Activated naive CD4-positive, alpha-beta T cell treated with anti-CD3 and anti-CD28 coated beads, Interleukin-2, amount 10 ng/mL, durations not matched to agents 7 days and 5 days (primary cell): ENCODE measurements at regions not wholly inside any gene's neighbourhood (a gene's known extent, or its start where the extent isn't known, plus 50 kb on each side); places are given as distances from the start of the nearest gene placed in this dataset.

Experiments used
- CTCF ChIA-PET: fragments of 350-600 bp; sonication (Branson Sonifier 250); formaldehyde crosslinking; loops from one replicate; lab custom pipeline; 2021; ENCODE audit warnings: antibody characterized with exemption; lab: Charles Lee
- DNase-seq: peaks from one replicate; pipeline ENCODE4 v3.0.0-alpha.2; 2020
- H3K27ac Mint-ChIP-seq: one replicate; pipeline ENCODE4 v1.8.0; 2021; ENCODE audit warnings: mild to moderate bottlenecking, moderate library complexity, mixed read lengths
- H3K27me3 Mint-ChIP-seq: one replicate; pipeline ENCODE4 v1.8.0; 2021; ENCODE audit warnings: mild to moderate bottlenecking, mixed read lengths
- H3K36me3 Mint-ChIP-seq: one replicate; pipeline ENCODE4 v1.8.0; 2021; ENCODE audit warnings: mixed read lengths
- H3K4me1 Mint-ChIP-seq: one replicate; pipeline ENCODE4 v1.8.0; 2021; ENCODE audit warnings: mixed read lengths
- H3K4me3 Mint-ChIP-seq: one replicate; pipeline ENCODE4 v1.8.0; 2021; ENCODE audit warnings: mild to moderate bottlenecking, moderate library complexity, mixed read lengths
- H3K9me3 Mint-ChIP-seq: one replicate; pipeline ENCODE4 v1.8.0; 2021; ENCODE audit warnings: mixed read lengths

- H3K27ac Mint-ChIP-seq = no peak overlapping the region
- CTCF ChIA-PET = interaction anchor here (0.7 to 10.8 kb wide), 7 partner anchors 17 to 343 kb away, joined by 3 to 200 read pairs (median 3); no protein-coding TSS in a partner anchor
Observed at GRCh38 chr3:5055357-5056110, 66.6 kb upstream of the ARL8B start.

GRCh38 chr3:5056111-5056391, 66.0 kb upstream of the ARL8B start:
- H3K4me1 Mint-ChIP-seq = peaks cover 26% of the 10 kb centered on the region
- no peak for DNase-seq
- no peaks in the 10 kb centered on the region for H3K9me3 Mint-ChIP-seq
- H3K27me3 Mint-ChIP-seq = peaks cover 13% of the 10 kb centered on the region
- H3K4me3 Mint-ChIP-seq = no peak overlapping the region
- CTCF ChIA-PET = interaction anchor here (0.7 to 10.8 kb wide), 4 partner anchors 78 to 344 kb away, joined by 3 to 200 read pairs (median 29); no protein-coding TSS in a partner anchor
- no peak overlapping the region for H3K27ac Mint-ChIP-seq
- H3K36me3 Mint-ChIP-seq = no peaks in the 10 kb centered on the region

More at GRCh38 chr3:5055357-5056110, 66.6 kb upstream of the ARL8B start:
- Mint-ChIP-seq H3K4me3 (no peak overlapping the region), H3K9me3 (no peaks in the 10 kb centered on the region), H3K4me1 (peaks cover 26% of the 10 kb centered on the region), H3K36me3 (no peaks in the 10 kb centered on the region), H3K27me3 (peaks cover 10% of the 10 kb centered on the region)
- no peak for DNase-seq

DNA sequence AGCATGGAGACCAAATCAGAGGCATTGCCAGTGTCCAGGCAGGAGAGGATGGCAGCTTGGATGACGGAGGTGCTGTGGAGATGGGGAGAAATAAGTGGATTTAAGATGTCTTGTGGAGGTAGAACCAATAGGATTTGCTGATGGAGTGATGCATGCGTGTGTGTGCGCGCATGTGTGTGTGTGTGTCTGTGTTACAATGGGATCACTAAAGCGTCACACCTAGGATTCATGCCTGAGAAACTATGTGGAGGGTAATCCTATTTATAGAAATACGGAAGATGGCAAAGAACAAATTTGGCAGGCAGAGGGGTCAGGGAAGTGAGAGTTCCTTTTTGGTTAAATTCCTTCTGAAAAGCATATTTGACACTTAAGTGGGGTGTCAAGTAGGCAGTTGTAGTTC, 64.8 kb upstream of the ARL8B start:
- H3K27me3 Mint-ChIP-seq = peaks cover 19% of the 10 kb centered on the region
- peak overlapping the region; percentile 2 for H3K27ac Mint-ChIP-seq
- H3K36me3 Mint-ChIP-seq = no peaks in the 10 kb centered on the region
- no peak overlapping the region for H3K4me3 Mint-ChIP-seq
- H3K9me3 Mint-ChIP-seq = no peaks in the 10 kb centered on the region
- H3K4me1 Mint-ChIP-seq = peaks cover 26% of the 10 kb centered on the region
- DNase-seq = no peak
- CTCF ChIA-PET = interaction anchor here (0.7 to 10.8 kb wide), 18 partner anchors 10 to 707 kb away, joined by 3 to 200 read pairs (median 4); partner anchors contain the start of gene BHLHE40

- Mint-ChIP-seq H3K9me3 (no peaks in the 10 kb centered on the region), H3K36me3 (no peaks in the 10 kb centered on the region), H3K4me3 (no peak overlapping the region)
Observed at GRCh38 chr3:5057857-5058324, 64.2 kb upstream of the ARL8B start.

GRCh38 chr3:5058471-5058951, 63.6 kb upstream of the ARL8B start:
- no peak overlapping the region for H3K27ac Mint-ChIP-seq
- no peak overlapping the region for H3K4me3 Mint-ChIP-seq
- peaks cover 27% of the 10 kb centered on the region for H3K27me3 Mint-ChIP-seq
- DNase-seq = no peak
- no peaks in the 10 kb centered on the region for H3K9me3 Mint-ChIP-seq
- no peaks in the 10 kb centered on the region for H3K36me3 Mint-ChIP-seq
- CTCF ChIA-PET = interaction anchor here (0.6 to 10.8 kb wide), 15 partner anchors 8 to 706 kb away, joined by 3 to 200 read pairs (median 5); partner anchors contain the start of gene BHLHE40
- peaks cover 26% of the 10 kb centered on the region for H3K4me1 Mint-ChIP-seq

More at GRCh38 chr3:5057857-5058324, 64.2 kb upstream of the ARL8B start:
- CTCF ChIA-PET = interaction anchor here (0.6 to 10.8 kb wide), 22 partner anchors 9 to 707 kb away, joined by 3 to 200 read pairs (median 4); partner anchors contain the start of gene BHLHE40
- peaks cover 25% of the 10 kb centered on the region for H3K27me3 Mint-ChIP-seq
- peak; percentile 88 for DNase-seq
- no peak overlapping the region for H3K27ac Mint-ChIP-seq
- peaks cover 26% of the 10 kb centered on the region for H3K4me1 Mint-ChIP-seq

DNA sequence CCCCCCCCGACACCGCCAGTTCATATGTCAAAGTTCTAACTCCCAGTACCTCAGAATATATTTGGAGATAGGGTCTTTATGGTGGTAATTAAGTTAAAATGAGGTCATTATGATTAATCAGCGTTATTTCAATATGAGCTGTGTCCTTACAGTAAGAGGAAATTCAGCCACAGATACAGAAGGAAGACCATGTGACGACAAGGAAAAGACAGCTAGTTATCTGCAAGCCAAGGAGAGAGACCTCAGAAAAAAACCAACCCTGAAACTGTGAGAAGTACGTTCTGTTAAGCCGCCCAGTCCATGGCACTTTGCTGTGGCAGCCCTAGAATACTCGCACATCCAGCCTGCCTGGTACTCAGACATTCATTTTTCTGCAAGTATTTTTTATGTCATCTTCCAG, 62.3 kb upstream of the ARL8B start:
- no peaks in the 10 kb centered on the region for H3K36me3 Mint-ChIP-seq
- peaks cover 27% of the 10 kb centered on the region for H3K27me3 Mint-ChIP-seq
- H3K27ac Mint-ChIP-seq = no peak overlapping the region
- CTCF ChIA-PET = interaction anchor here (1.9 to 10.8 kb wide), 4 partner anchors 75 to 348 kb away, joined by 10 to 200 read pairs (median 42); no protein-coding TSS in a partner anchor
- H3K4me1 Mint-ChIP-seq = peaks cover 21% of the 10 kb centered on the region
- no peak for DNase-seq
- no peaks in the 10 kb centered on the region for H3K9me3 Mint-ChIP-seq
- H3K4me3 Mint-ChIP-seq = no peak overlapping the region

- H3K9me3 Mint-ChIP-seq = no peaks in the 10 kb centered on the region
- CTCF ChIA-PET = interaction anchor here (6.7 to 10.8 kb wide), 2 partner anchors 343 to 349 kb away, joined by 54 to 200 read pairs; no protein-coding TSS in a partner anchor
- no peak for DNase-seq
- H3K36me3 Mint-ChIP-seq = no peaks in the 10 kb centered on the region
- no peak overlapping the region for H3K4me3 Mint-ChIP-seq
- peaks cover 38% of the 10 kb centered on the region for H3K27me3 Mint-ChIP-seq
- H3K4me1 Mint-ChIP-seq = peaks cover 10% of the 10 kb centered on the region
- no peak overlapping the region for H3K27ac Mint-ChIP-seq
Observed at GRCh38 chr3:5061218-5061569, 60.9 kb upstream of the ARL8B start.

DNA sequence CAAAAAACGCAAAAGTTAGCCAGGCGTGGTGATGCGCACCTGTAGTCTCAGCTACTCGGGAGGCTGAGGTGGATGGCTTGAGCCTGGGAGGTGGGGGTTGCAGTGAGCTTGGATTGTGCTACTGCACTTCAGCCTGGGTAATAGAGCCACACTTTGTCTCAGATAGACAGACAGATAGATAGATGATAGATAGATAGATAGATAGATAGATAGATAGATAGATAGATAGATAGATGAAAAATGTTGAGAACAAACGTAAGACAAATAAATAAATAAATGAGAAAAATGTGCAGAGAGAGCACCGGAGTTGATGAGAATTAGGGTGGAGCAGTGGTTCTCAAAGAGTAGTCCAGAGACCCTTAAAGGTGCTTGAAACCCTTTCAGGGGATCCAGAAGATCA, 58.4 kb upstream of the ARL8B start:
- DNase-seq = no peak
- CTCF ChIA-PET = interaction anchor here (1.1 to 2.2 kb wide), 2 partner anchors 11 to 353 kb away, joined by 3 to 9 read pairs; no protein-coding TSS in a partner anchor
- Mint-ChIP-seq H3K4me3 (no peak overlapping the region), H3K9me3 (no peaks in the 10 kb centered on the region), H3K4me1 (no peaks in the 10 kb centered on the region), H3K36me3 (no peaks in the 10 kb centered on the region), H3K27me3 (peaks cover 48% of the 10 kb centered on the region), H3K27ac (no peak overlapping the region)

GRCh38 chr3:5068531-5069050, 53.5 kb upstream of the ARL8B start:
- no peak overlapping the region for H3K4me3 Mint-ChIP-seq
- CTCF ChIA-PET = no interaction called here
- H3K36me3 Mint-ChIP-seq = no peaks in the 10 kb centered on the region
- H3K4me1 Mint-ChIP-seq = no peaks in the 10 kb centered on the region
- H3K27me3 Mint-ChIP-seq = peaks cover 54% of the 10 kb centered on the region
- no peaks in the 10 kb centered on the region for H3K9me3 Mint-ChIP-seq
- H3K27ac Mint-ChIP-seq = no peak overlapping the region
- no peak for DNase-seq

DNA sequence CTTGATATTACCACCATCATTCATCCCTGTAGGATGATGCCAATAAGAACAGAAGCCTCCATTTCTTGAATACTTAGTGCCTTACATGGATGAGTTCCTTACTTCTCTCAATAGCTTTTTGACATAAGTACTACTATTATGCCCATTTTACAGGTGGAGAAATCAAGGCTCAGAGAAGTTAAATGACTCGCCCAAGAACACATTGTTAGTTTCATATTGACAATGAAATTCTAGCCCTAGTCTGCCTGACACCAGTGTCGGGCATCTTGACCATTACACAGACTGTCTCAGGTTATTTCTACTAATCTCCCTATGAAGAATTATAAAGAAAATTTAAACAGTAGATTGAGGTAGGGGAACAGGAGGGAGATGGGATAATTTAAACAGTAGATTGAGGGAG, 52.5 kb upstream of the ARL8B start:
- no peaks in the 10 kb centered on the region for H3K36me3 Mint-ChIP-seq
- H3K4me3 Mint-ChIP-seq = no peak overlapping the region

GRCh38 chr3:5071061-5071460, 51.0 kb upstream of the ARL8B start:
- H3K4me1 Mint-ChIP-seq = no peaks in the 10 kb centered on the region
- no peaks in the 10 kb centered on the region for H3K36me3 Mint-ChIP-seq
- H3K9me3 Mint-ChIP-seq = no peaks in the 10 kb centered on the region
- H3K27me3 Mint-ChIP-seq = peaks cover 52% of the 10 kb centered on the region
- H3K4me3 Mint-ChIP-seq = no peak overlapping the region
- H3K27ac Mint-ChIP-seq = no peak overlapping the region
- DNase-seq = no peak
- CTCF ChIA-PET = interaction anchor here (0.9 kb wide), 1 partner anchor 359 kb away, joined by 3 read pairs; no protein-coding TSS in a partner anchor

More for the DNA sequence above, 52.5 kb upstream of the ARL8B start:
- H3K27me3 Mint-ChIP-seq = peaks cover 54% of the 10 kb centered on the region
- no peaks in the 10 kb centered on the region for H3K9me3 Mint-ChIP-seq
- H3K27ac Mint-ChIP-seq = no peak overlapping the region
- CTCF ChIA-PET = interaction anchor here (0.8 to 1.5 kb wide), 3 partner anchors 32 to 718 kb away, joined by 3 read pairs; no protein-coding TSS in a partner anchor
- DNase-seq = no peak
- H3K4me1 Mint-ChIP-seq = no peaks in the 10 kb centered on the region

DNA sequence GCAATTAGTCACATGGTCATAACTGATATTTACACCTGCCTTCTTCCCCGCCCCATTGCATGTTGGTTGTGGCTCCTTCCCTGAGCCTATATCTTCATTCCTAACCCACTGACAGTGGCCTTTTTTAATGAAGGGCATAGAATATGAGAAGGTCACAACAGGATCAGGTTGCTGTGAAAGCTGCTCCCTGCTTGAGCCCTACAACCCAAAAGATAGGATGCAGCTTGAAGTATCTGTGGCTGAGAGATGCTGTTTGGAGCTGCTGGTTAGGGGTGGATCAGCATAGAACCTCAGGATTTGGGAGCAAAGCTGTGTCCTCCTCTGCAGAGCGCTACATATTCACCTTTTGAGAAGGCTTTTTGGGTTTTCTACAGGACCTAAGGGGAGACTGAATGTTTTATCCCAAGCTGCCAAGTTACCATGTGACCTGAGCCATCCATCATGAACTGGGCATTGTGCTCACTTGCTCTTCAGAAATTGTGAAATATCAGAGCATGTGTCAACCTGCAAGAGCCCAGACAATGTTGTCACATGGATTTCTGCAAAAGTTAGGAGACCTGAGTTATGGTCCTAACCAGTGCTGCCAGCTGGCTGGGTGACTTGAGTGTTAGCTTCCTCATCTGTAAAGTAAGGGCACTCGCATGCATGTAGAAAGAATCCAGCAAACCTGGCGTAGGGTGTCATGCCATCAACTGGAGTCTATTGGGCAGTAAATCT, 49.8 kb upstream of the ARL8B start:
- no peak overlapping the region for H3K27ac Mint-ChIP-seq
- no peak for DNase-seq
- H3K4me3 Mint-ChIP-seq = no peak overlapping the region
- no peaks in the 10 kb centered on the region for H3K9me3 Mint-ChIP-seq
- CTCF ChIA-PET = interaction anchor here (0.9 kb wide), 1 partner anchor 361 kb away, joined by 3 read pairs; no protein-coding TSS in a partner anchor
- H3K4me1 Mint-ChIP-seq = no peaks in the 10 kb centered on the region
- no peaks in the 10 kb centered on the region for H3K36me3 Mint-ChIP-seq
- peaks cover 44% of the 10 kb centered on the region for H3K27me3 Mint-ChIP-seq
